Stimulated activated CD4-positive, alpha-beta T cell treated with anti-CD3 and anti-CD28 coated beads, Interleukin-15, amount 100 ng/mL, for 1 hour (primary cell): ENCODE measurements at regions not wholly inside any gene's neighbourhood (a gene's known extent, or its start where the extent isn't known, plus 50 kb on each side); places are given as distances from the start of the nearest gene placed in this dataset.
A peak's percentile ranks its signal among the peaks of the same experiment; 100 is the strongest.

Experiments
- DNase-seq, 2 donors: peaks; one replicate each; pipeline ENCODE4 v3.0.0-alpha.2; 2020; ENCODE audit warnings: low read depth in 1 of 2, low spot score in 1 of 2

- no peak for DNase-seq
These were observed 119.5 kb upstream of the RIMBP3 start for GRCh38 chr22:18731075-18731666.

DNA sequence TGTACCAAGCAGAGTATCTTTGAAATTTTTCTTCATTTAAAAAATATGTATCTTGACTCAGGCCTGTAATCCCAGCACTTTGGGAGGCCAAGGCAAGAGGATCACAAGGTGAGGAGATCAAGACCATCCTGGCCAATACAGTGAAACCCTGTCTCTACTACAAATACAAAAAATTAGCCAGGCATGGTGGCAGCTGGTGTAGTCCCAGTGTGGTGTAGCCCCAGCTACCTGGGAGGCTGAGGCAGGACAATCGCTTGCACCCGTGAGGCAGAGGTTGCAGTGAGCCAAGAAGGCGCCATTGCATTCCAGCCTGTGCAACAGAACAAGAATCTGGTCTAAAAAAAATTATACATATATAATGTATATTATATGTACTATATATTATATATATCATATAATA, 118.7 kb upstream of the RIMBP3 start:
- DNase-seq, result peak; percentile 30 to 60
